Motor neuron (in vitro differentiated cells): ENCODE measurements at regions not wholly inside any gene's neighbourhood (a gene's known extent, or its start where the extent isn't known, plus 50 kb on each side); places are given as distances from the start of the nearest gene placed in this dataset.

ENCODE experiments used
- ATAC-seq, 8 experiments: fragments of 200-7000 bp; cut with Tn5 transposase; replicated peaks in 6 of 8; 2 replicates each; pipeline ENCODE4 v1.8.0; 2021; ENCODE audit warnings: mild to moderate bottlenecking in 8 of 8, moderate library complexity in 8 of 8
- H3K27ac ChIP-seq, 2 donors: fragments of 250-450 bp; sonication (Bioruptor Pico); 2 replicates each; pipeline ENCODE4 v1.9.0; 2021; ENCODE audit warnings: antibody characterized with exemption in 2 of 2, mild to moderate bottlenecking in 2 of 2, moderate library complexity in 1 of 2
- H3K4me1 ChIP-seq, 2 donors: fragments of 250-450 bp; sonication (Bioruptor Pico); replicated peaks in 1 of 2; 2 replicates each; pipeline ENCODE4 v1.6.1; 2021; ENCODE audit warnings: antibody characterized with exemption in 2 of 2, mild to moderate bottlenecking in 2 of 2, moderate library complexity in 1 of 2
- H3K4me3 ChIP-seq, 5 donors: fragments of 250-450 bp; sonication (Bioruptor Pico); 2 replicates each; pipeline ENCODE4 v1.9.0; 2021; ENCODE audit warnings: antibody characterized with exemption in 5 of 5, mild to moderate bottlenecking in 5 of 5, moderate library complexity in 4 of 5
- WGBS, 10 experiments: fragments of 450-650 bp; shearing (Covaris generic); methylation state at CpG; one replicate each; pipeline ENCODE4 v1.0.0; 2022; 5-methylcytosine and 5-hydroxymethylcytosine counted together
- in situ Hi-C, 9 experiments: fragments of 400-800 bp; cut with MboI; loops; one replicate each; pipeline ENCODE4 v1.15.0; 2021; ENCODE audit warnings: low sequenced_read_pairs in 9 of 9, low pct_unique_long_range_greater_than_20kb in 2 of 9; ENCODE audit not compliant: unreplicated experiment in 9 of 9

DNA sequence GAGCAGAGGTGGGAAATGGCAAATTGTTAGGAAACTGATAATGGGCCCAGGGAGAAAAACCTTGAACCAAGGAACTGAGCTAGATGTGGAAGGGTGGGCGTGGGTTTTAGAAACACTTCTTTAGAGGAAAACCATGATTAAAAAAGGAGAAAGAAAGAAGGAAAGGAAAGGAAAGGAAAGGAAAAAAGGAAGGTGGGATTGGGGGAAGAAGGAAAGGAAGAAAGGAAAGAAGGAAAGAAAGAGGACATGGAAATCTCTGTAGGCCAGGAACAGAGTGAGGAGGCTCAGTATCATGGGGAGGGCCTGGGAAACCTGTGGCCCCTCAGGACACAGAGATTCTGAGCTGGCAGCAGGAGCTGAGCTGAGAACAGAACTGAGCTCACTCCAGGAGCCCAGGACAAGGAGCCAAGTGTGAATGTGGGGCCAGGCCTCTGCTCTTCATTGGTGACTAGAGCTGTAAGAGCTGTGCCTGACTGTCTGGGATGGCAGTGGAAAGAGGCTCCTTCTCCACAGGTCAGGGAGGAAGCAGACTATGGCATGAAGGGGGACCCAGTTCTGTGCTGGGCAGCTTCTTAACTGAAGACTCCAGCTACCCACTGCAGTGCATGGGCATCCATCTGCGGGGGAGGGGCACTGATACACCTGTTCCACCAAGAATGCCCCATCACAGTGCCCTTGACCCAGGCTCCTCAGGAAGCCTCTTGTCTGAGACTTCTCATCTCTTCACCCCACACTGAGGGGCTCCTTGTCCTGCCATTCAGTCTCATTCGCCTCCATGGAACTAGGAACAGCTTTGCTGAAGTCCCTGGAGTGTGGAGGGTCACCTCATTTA is 116.1 kb upstream of the BACH2 start:
- peaks cover 11 to 19% of the 10 kb centered on the region in 2 donors for H3K4me1 ChIP-seq
- H3K4me3 ChIP-seq = no peak overlapping the region
- in situ Hi-C loops = no loop called here
- 13 to 93% (median 71%) methylated on average over 1 to 3 of the region's 3 CpGs; no CpG with 5 or more reads in 1 of the 10 experiments for WGBS, 10 experiments
- no peak for ATAC-seq
- H3K27ac ChIP-seq = peak overlapping the region in 1 of 2 donors; percentile 68

- ATAC-seq = peak in 3 of 8 experiments; percentile 72 to 81 (median 74)
- WGBS, 10 experiments = 64 to 100% (median 81%) methylated on average over 1 to 7 of the region's 7 CpGs; no CpG with 5 or more reads in 2 of the 10 experiments
- no peak overlapping the region for H3K27ac ChIP-seq
Measured at GRCh38 chr6:90411292-90411781, 114.7 kb upstream of the BACH2 start.

DNA sequence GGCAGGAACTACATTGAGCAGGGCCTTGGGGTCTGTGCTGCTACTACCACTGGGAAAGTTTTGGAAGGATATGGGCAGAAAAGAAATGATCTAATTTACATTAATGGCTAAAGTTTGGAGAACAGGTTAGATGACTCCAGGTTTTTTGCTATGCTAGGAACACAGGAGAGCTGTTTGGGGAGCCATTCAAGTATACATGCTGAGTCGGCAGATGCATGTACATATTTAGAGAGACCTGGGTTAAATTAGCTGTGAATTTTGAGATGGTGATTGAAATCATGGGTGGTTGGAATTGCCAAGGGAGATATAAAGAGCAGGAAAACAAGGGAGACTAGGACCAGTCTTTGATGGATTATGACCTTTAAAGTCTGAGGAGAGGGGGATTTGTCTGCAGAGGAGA is 113.1 kb upstream of the BACH2 start:
- in situ Hi-C loops = loop anchor here in 1 of 9 experiments (10.0 kb wide), 1 partner anchor 65 kb away; no protein-coding TSS in a partner anchor
- no peak for ATAC-seq
- H3K4me3 ChIP-seq = no peak overlapping the region
- WGBS, 10 experiments = 0 to 89% (median 56%) methylated on average over 1 of the region's 1 CpG; no CpG with 5 or more reads in 2 of the 10 experiments
- no peak overlapping the region for H3K27ac ChIP-seq
- H3K4me1 ChIP-seq = peaks cover 11 to 15% of the 10 kb centered on the region in 2 donors

More at GRCh38 chr6:90411292-90411781, 114.7 kb upstream of the BACH2 start:
- peaks cover 11 to 15% of the 10 kb centered on the region in 2 donors for H3K4me1 ChIP-seq
- in situ Hi-C loops = no loop called here
- H3K4me3 ChIP-seq = no peak overlapping the region

GRCh38 chr6:90406957-90407356 is 110.3 kb upstream of the BACH2 start:
- ATAC-seq = peak in 1 of 8 experiments; percentile 6
- in situ Hi-C loops = loop anchor here in 1 of 9 experiments (10.0 kb wide), 1 partner anchor 68 kb away; no protein-coding TSS in a partner anchor
- Histone ChIP-seq H3K4me1 (peaks cover 6 to 7% of the 10 kb centered on the region in 2 donors), H3K27ac (no peak overlapping the region), H3K4me3 (no peak overlapping the region)
- WGBS, 10 experiments = 0 to 100% (median 88%) methylated on average over 1 of the region's 3 CpGs; no CpG with 5 or more reads in 5 of the 10 experiments

DNA sequence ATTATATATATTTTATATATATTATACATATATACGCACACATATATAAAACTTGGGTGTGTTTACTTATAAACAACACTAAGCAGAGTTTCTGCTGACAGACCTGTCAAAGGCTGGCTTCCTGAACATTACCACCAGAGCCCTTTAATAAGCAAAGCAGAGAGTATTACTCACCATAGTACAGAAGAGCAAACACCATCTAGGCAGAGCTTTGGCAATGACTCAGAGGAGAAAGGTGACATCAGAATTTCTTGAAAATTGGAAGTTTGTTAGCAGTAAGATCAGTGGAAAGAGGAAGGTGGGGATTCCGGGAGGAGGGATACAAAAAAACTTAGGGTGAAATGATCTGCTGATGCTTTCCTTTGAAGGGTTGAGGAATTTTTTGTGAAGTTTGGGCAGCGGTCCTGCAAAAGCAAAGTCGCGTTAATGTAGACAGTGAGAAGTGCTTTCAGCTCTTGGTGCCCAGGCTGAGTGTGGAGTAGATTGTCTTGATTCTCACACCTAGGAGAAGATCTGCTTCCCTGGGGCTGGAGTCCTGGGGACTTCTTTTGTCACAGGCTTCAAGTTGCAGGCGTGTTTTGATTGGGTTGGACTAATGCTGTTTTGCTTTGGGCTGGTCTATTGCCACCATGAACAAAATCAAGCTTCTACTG is 109.6 kb upstream of the BACH2 start:
- WGBS, 10 experiments = 40 to 100% (median 90%) methylated on average over 1 to 6 of the region's 6 CpGs; no CpG with 5 or more reads in 2 of the 10 experiments
- no peak overlapping the region for H3K4me3 ChIP-seq
- ATAC-seq = peak in 7 of 8 experiments; percentile 28 to 95 (median 70)
- peaks cover 6 to 7% of the 10 kb centered on the region in 2 donors for H3K4me1 ChIP-seq
- in situ Hi-C loops = loop anchor here in 1 of 9 experiments (10.0 kb wide), 1 partner anchor 69 kb away; no protein-coding TSS in a partner anchor
- no peak overlapping the region for H3K27ac ChIP-seq

DNA sequence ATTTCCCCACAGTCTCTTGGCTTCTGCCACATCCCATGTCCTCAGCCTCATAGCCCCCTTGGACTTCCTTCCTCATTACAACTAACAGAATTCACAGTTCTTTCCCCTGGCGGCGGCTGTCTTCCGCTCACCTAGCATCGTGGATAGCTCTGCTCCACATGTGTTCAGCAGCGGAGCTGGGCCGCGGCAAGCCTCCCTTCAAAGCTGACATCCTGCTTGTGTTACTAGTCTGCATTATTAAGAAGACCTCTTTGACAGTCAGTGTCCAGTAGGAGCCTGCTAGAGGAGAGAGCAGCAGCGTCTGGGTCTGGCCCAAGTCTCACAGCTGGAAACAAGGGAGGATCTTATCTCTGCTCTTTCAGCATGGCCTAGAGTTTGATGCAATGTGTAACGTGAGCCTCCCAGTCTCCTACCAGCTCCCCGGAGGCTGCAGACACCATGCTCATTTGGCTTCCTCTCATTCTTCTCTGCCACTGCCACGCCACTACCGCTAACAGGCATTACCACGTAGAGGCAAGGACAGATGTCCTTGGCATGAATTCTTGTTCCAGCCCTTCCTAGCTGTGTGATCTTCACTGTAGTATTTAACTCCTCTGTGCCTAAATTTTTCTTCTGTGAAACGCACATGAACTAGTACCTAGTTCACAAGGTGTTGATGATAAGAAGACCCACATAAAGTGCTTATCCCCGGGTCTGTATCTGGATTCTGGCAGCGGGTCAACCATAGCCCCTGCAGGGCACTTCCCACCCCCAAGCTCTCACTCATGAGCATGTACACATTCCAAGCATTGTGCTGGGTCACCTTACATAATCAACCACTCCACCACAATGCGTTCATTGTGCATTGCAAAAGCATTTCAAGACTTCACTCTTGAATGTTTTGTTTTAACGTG is 107.1 kb upstream of the BACH2 start:
- in situ Hi-C loops = loop anchor here in 1 of 9 experiments (10.0 kb wide), 1 partner anchor 71 kb away; no protein-coding TSS in a partner anchor
- peak; percentile 11 to 92 (median 43) for ATAC-seq
- Histone ChIP-seq H3K4me3 (no peak overlapping the region), H3K4me1 (peaks cover 7 to 9% of the 10 kb centered on the region in 2 donors), H3K27ac (no peak overlapping the region)
- 0 to 95% (median 57%) methylated on average over 1 to 12 of the region's 18 CpGs; no CpG with 5 or more reads in 1 of the 10 experiments for WGBS, 10 experiments

- in situ Hi-C loops = loop anchor here in 1 of 9 experiments (10.0 kb wide), 1 partner anchor 72 kb away; no protein-coding TSS in a partner anchor
- no peak for ATAC-seq
Measured at GRCh38 chr6:90402831-90403192, 106.2 kb upstream of the BACH2 start.

GRCh38 chr6:90401933-90402830 is 105.5 kb upstream of the BACH2 start:
- no peak for ATAC-seq
- in situ Hi-C loops = loop anchor here in 1 of 9 experiments (10.0 kb wide), 1 partner anchor 73 kb away; no protein-coding TSS in a partner anchor
- no peak overlapping the region for H3K4me3 ChIP-seq
- peaks cover 15 to 17% of the 10 kb centered on the region in 2 donors for H3K4me1 ChIP-seq
- 80 to 100% (median 87%) methylated on average over 1 to 8 of the region's 10 CpGs; no CpG with 5 or more reads in 2 of the 10 experiments for WGBS, 10 experiments
- no peak overlapping the region for H3K27ac ChIP-seq

More at GRCh38 chr6:90402831-90403192, 106.2 kb upstream of the BACH2 start:
- H3K4me3 ChIP-seq = no peak overlapping the region
- H3K27ac ChIP-seq = no peak overlapping the region
- 60 to 100% (median 90%) methylated on average over 1 to 2 of the region's 2 CpGs; no CpG with 5 or more reads in 4 of the 10 experiments for WGBS, 10 experiments
- peaks cover 13 to 15% of the 10 kb centered on the region in 2 donors for H3K4me1 ChIP-seq

GRCh38 chr6:90399970-90400369 is 103.3 kb upstream of the BACH2 start:
- Histone ChIP-seq H3K4me3 (no peak overlapping the region), H3K4me1 (peaks cover 19 to 20% of the 10 kb centered on the region in 2 donors), H3K27ac (no peak overlapping the region)
- in situ Hi-C loops = loop anchor here in 1 of 9 experiments (10.0 kb wide), 1 partner anchor 75 kb away; no protein-coding TSS in a partner anchor
- no peak for ATAC-seq
- 58 to 100% (median 88%) methylated on average over 1 to 9 of the region's 12 CpGs; no CpG with 5 or more reads in 4 of the 10 experiments for WGBS, 10 experiments

DNA sequence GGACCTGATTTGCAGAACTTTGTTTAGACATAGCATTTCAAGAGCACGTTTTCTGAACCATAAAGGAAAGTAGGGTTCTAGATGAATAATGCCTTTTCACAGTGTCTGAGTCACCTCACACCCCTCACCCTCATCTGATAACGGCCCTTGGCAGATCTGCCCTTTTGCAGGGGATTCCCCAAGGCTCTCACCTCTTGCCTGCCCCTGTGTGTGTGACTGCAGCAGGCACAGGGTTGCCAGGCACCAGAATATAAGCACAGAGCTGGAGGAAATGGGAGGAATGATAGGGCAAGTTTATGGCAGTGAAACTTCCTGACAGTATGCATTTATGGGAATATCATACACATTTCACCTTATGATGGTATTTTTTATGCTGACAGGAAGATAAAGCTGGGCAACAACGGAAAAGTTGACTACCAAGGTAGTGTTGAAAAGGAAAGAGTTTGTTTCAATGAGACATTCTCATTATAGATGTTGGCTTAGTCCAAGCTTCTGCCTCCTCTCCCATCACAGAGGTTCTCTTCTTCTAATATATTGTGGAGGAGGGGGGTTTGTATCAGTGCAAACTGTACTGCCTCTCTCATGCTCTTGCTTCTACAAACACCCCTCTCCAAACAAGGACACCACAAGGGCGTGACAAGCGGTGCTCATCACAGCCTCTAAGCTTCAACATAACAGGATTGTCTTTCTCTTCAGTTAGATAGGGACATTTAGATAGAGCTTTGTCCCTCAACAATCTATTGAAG is 101.5 kb upstream of the BACH2 start:
- ATAC-seq = peak; percentile 31 to 63 (median 46)
- H3K27ac ChIP-seq = no peak overlapping the region
- in situ Hi-C loops = no loop called here
- 37 to 83% (median 58%) methylated on average over 1 to 5 of the region's 5 CpGs; no CpG with 5 or more reads in 1 of the 10 experiments for WGBS, 10 experiments
- H3K4me1 ChIP-seq = peaks cover 15 to 21% of the 10 kb centered on the region in 2 donors
- H3K4me3 ChIP-seq = no peak overlapping the region
